Neuronal stem cell (in vitro differentiated cells): ENCODE measurements at regions not wholly inside any gene's neighbourhood (a gene's known extent, or its start where the extent isn't known, plus 50 kb on each side); places are given as distances from the start of the nearest gene placed in this dataset.
"Not testable (repeated sequence)": the region's sequence is repeated elsewhere in the genome, so short reads cannot be mapped to it uniquely, and the experiment has no call there.

Experiments
- DNase-seq: peaks from one replicate; pipeline ENCODE4 v3.0.0-alpha.2; 2013; ENCODE audit warnings: low spot score
- H2AFZ ChIP-seq: one replicate; pipeline ENCODE4 v1.6.1; 2013; ENCODE audit warnings: mild to moderate bottlenecking, low read length, inconsistent platforms
- H2AK5ac ChIP-seq: 2 replicates; pipeline ENCODE4 v1.6.1; 2013; ENCODE audit warnings: low read depth, mild to moderate bottlenecking, inconsistent platforms, low read length, moderate library complexity, mixed read lengths
- H2BK120ac ChIP-seq: 2 replicates; pipeline ENCODE4 v1.6.1; 2013; ENCODE audit warnings: low read depth, mild to moderate bottlenecking, inconsistent platforms, low read length, moderate library complexity, mixed read lengths
- H2BK12ac ChIP-seq: one replicate; pipeline ENCODE4 v1.6.1; 2013; ENCODE audit warnings: low read length, inconsistent platforms
- H2BK15ac ChIP-seq: 2 replicates; pipeline ENCODE4 v1.6.1; 2013; ENCODE audit warnings: mild to moderate bottlenecking, low read length, inconsistent platforms, mixed read lengths
- H2BK5ac ChIP-seq: one replicate; pipeline ENCODE4 v1.6.1; 2013; ENCODE audit warnings: inconsistent platforms, mild to moderate bottlenecking, low read length, moderate library complexity
- H3K14ac ChIP-seq: one replicate; pipeline ENCODE4 v1.6.1; 2013; ENCODE audit warnings: low read length, inconsistent platforms
- H3K18ac ChIP-seq: 2 replicates; pipeline ENCODE4 v1.6.1; 2013; ENCODE audit warnings: low read length, inconsistent platforms
- H3K23ac ChIP-seq: 2 replicates; pipeline ENCODE4 v1.6.1; 2013; ENCODE audit warnings: low read depth, mild to moderate bottlenecking, mixed read lengths, low read length, inconsistent platforms; ENCODE audit not compliant: poor library complexity
- H3K27ac ChIP-seq: replicated peaks from 3 replicates; pipeline ENCODE4 v1.5.1; 2013; ENCODE audit warnings: low read length, inconsistent platforms
- H3K27me3 ChIP-seq, 3 experiments: 2 replicates each; pipeline ENCODE4 v1.6.1; 2013; ENCODE audit warnings: low read length in 3 of 3, mild to moderate bottlenecking in 2 of 3, inconsistent platforms in 1 of 3, low read depth in 1 of 3, mixed read lengths in 1 of 3, moderate library complexity in 1 of 3; ENCODE audit not compliant: control insufficient read depth in 3 of 3, insufficient read depth in 3 of 3
- H3K36me3 ChIP-seq, 2 donors: replicated peaks in 1 of 2; 2 replicates each; pipeline ENCODE4 v1.6.1; 2013; ENCODE audit warnings: low read length in 2 of 2; ENCODE audit not compliant: control insufficient read depth in 2 of 2, insufficient read depth in 2 of 2
- H3K4ac ChIP-seq: 2 replicates; pipeline ENCODE4 v1.6.1; 2013; ENCODE audit warnings: inconsistent platforms, mild to moderate bottlenecking, low read length, moderate library complexity
- H3K4me1 ChIP-seq, 2 donors: 1 replicate in 1 of 2; 2 replicates in 1 of 2; pipeline ENCODE4 v1.6.1; 2013; ENCODE audit warnings: low read length in 2 of 2, low read depth in 1 of 2; ENCODE audit not compliant: control insufficient read depth in 2 of 2, insufficient read depth in 1 of 2
- H3K4me2 ChIP-seq: one replicate; pipeline ENCODE4 v1.6.1; 2013; ENCODE audit warnings: mild to moderate bottlenecking, low read length, inconsistent platforms; ENCODE audit not compliant: insufficient read depth, poor library complexity, severe bottlenecking
- H3K4me3 ChIP-seq, 2 donors: 2 replicates each; pipeline ENCODE4 v1.5.1; 2013; ENCODE audit warnings: low read length in 2 of 2, mild to moderate bottlenecking in 2 of 2, inconsistent platforms in 1 of 2, moderate library complexity in 1 of 2
- H3K79me1 ChIP-seq: one replicate; pipeline ENCODE4 v1.6.1; 2013; ENCODE audit warnings: low read depth, mild to moderate bottlenecking, inconsistent platforms, low read length, moderate library complexity
- H3K9ac ChIP-seq: one replicate; pipeline ENCODE4 v1.6.1; 2013; ENCODE audit warnings: mild to moderate bottlenecking, low read depth, low read length, inconsistent platforms; ENCODE audit not compliant: poor library complexity
- H3K9me3 ChIP-seq, 2 donors: replicated peaks in 1 of 2; 2 replicates each; pipeline versions ENCODE3 to v1.6.1; 2013; ENCODE audit warnings: low read length in 2 of 2, mild to moderate bottlenecking in 2 of 2, inconsistent platforms in 1 of 2, low read depth in 1 of 2, mixed read lengths in 1 of 2, moderate library complexity in 1 of 2; ENCODE audit not compliant: control insufficient read depth in 2 of 2, insufficient read depth in 1 of 2
- H4K8ac ChIP-seq: one replicate; pipeline ENCODE4 v1.6.1; 2013; ENCODE audit warnings: low read depth, mild to moderate bottlenecking, inconsistent platforms, low read length, moderate library complexity
- H4K91ac ChIP-seq: one replicate; pipeline ENCODE4 v1.6.1; 2013; ENCODE audit warnings: low read length, low read depth, mild to moderate bottlenecking, inconsistent platforms; ENCODE audit not compliant: poor library complexity
- WGBS, 2 donors: extraction: QIAGEN DNeasy Blood & Tissue Kit; methylation state at CpG; one replicate each; pipeline ENCODE4 v1.1.7; 2013; ENCODE audit warnings: missing lambda C conversion rate in 2 of 2, mixed read lengths in 1 of 2; ENCODE audit not compliant: insufficient read length in 2 of 2, insufficient replicate concordance in 1 of 2; ENCODE audit errors: extremely low coverage in 2 of 2; 5-methylcytosine and 5-hydroxymethylcytosine counted together

DNA sequence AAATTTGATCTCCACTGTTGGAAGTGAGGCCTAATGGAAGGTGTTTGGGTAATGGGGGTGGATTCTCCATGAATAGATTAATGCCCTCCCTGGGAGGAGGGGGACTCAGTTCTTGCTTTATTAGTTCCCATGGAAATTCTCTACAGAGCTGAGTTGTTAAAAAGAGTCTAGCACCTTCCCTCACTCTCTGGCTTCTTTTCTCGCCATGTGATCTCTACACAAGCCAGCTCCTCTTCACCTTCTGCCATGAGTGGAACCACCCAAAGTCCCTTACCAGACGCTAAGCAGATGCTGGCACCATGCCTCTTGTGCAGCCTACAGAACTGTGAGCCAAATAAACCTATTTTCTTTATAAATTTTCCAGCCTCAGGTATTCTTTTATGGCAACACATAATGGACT, 465.8 kb upstream of the ANO5 start:
- H3K14ac ChIP-seq: no peak overlapping the region
- no peak overlapping the region for H4K91ac ChIP-seq
- H2BK5ac ChIP-seq: no peak overlapping the region
- no peaks in the 10 kb centered on the region for H3K36me3 ChIP-seq
- no peak overlapping the region for H3K9ac ChIP-seq
- no peak overlapping the region for H2BK15ac ChIP-seq
- H3K9me3 ChIP-seq: peaks cover 0 to 2% of the 10 kb centered on the region in 2 donors
- no peak overlapping the region for H3K4me2 ChIP-seq
- no peak overlapping the region for H2AK5ac ChIP-seq
- no peak overlapping the region for H3K18ac ChIP-seq
- no CpG with 5 or more reads among the region's 2 CpGs for WGBS, 2 donors
- no peak overlapping the region for H2AFZ ChIP-seq
- H3K4me1 ChIP-seq: peaks cover 0 to 2% of the 10 kb centered on the region in 2 donors
- H2BK12ac ChIP-seq: no peak overlapping the region
- H2BK120ac ChIP-seq: no peak overlapping the region
- no peak overlapping the region for H3K4ac ChIP-seq
- no peak overlapping the region for H3K4me3 ChIP-seq
- no peak for DNase-seq
- no peak overlapping the region for H3K23ac ChIP-seq
- H4K8ac ChIP-seq: no peak overlapping the region
- no peaks in the 10 kb centered on the region for H3K79me1 ChIP-seq
- H3K27ac ChIP-seq: no peak overlapping the region
- H3K27me3 ChIP-seq: no peaks in the 10 kb centered on the region

GRCh38 chr11:21736404-21736803, 456.5 kb upstream of the ANO5 start:
- H2BK12ac ChIP-seq: no peak overlapping the region
- no peak overlapping the region for H3K4ac ChIP-seq
- no peak overlapping the region for H2BK120ac ChIP-seq
- H3K4me1 ChIP-seq: no peaks in the 10 kb centered on the region
- no peak for DNase-seq
- no peak overlapping the region for H4K8ac ChIP-seq
- no peak overlapping the region for H2AK5ac ChIP-seq
- H3K27me3 ChIP-seq: no peaks in the 10 kb centered on the region
- H3K9me3 ChIP-seq: no peaks in the 10 kb centered on the region
- no peak overlapping the region for H2BK5ac ChIP-seq
- no peak overlapping the region for H4K91ac ChIP-seq
- H3K9ac ChIP-seq: no peak overlapping the region
- no peak overlapping the region for H3K4me3 ChIP-seq
- no peak overlapping the region for H3K14ac ChIP-seq
- H2BK15ac ChIP-seq: no peak overlapping the region
- no peak overlapping the region for H3K4me2 ChIP-seq
- no peaks in the 10 kb centered on the region for H3K79me1 ChIP-seq
- H3K27ac ChIP-seq: no peak overlapping the region
- no CpG with 5 or more reads among the region's 1 CpG for WGBS, 2 donors
- no peak overlapping the region for H3K18ac ChIP-seq
- H2AFZ ChIP-seq: no peak overlapping the region
- no peaks in the 10 kb centered on the region for H3K36me3 ChIP-seq
- H3K23ac ChIP-seq: no peak overlapping the region

DNA sequence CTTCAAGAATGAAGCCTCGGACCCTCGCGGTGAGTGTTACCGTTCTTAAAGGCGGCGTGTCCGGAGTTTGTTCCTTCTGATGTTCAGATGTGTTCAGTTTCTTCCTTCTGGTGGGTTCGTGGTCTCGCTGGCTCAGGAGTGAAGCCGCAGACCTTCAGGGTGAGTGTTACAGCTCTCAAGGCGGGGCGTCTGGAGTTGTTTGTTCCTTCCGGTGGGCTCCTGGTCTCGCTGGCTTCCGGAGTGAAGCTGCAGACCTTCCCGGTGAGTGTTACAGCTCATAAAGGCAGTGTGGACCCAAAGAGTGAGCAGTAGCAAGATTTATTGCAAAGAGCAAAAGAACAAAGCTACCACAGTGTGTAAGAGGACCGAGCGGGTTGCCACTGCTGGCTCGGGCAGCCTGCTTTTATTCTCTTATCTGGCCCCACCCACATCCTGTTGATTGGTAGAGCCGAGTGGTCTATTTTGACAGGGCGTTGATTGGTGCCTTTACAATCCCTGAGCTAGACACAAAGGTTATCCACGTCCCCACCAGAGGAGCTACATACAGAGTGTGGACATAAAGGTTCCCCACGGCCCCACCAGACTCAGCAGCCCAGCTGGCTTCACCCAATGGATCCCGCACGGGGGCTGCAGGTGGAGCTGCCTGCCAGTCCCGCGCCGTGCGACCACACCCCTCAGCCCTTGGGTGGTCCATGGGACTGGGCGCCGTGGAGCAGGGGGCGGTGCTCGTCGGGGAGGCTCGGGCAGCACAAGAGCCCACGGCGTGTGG, 440.2 kb upstream of the ANO5 start:
- WGBS, 2 donors: no CpG with 5 or more reads among the region's 37 CpGs
- H3K23ac ChIP-seq: not testable (repeated sequence)

DNA sequence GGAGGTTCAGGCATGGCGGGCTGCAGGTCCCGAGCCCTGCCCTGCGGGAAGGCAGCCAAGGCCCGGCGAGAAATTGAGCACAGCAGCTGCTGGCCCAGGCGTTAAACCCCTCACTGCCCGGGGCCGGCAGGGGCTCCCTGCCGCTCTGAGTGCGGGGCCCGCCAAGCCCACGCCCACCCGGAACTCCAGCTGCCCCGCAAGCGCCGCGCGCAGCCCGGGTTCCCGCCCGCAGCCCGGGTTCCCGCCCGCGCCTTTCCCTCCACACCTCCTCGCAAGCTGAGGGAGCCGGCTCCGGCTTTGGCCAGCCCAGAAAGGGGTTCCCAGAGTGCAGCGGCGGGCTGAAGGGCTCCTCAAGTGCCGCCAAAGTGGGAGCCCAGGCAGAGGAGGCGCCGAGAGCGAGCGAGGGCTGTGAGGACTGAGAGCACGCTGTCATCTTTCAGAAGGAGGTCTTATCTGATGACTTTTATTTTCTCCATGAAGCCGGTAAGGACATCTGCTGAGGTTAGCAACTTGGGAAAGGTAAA, 439.6 kb upstream of the ANO5 start:
- not testable (repeated sequence) for H2BK12ac ChIP-seq, H3K4me2 ChIP-seq, H2BK5ac ChIP-seq, H3K79me1 ChIP-seq, H3K4me1 ChIP-seq, H3K36me3 ChIP-seq, H2AK5ac ChIP-seq, H3K23ac ChIP-seq, H3K4ac ChIP-seq, H2BK15ac ChIP-seq, H3K27ac ChIP-seq, H3K27me3 ChIP-seq, H2BK120ac ChIP-seq, H2AFZ ChIP-seq, H3K18ac ChIP-seq, H4K91ac ChIP-seq, DNase-seq, H4K8ac ChIP-seq, H3K9ac ChIP-seq, H3K9me3 ChIP-seq, H3K14ac ChIP-seq, H3K4me3 ChIP-seq
- WGBS, 2 donors: no CpG with 5 or more reads among the region's 37 CpGs

More for the DNA sequence above, 440.2 kb upstream of the ANO5 start:
- not testable (repeated sequence) for H3K36me3 ChIP-seq, H2BK12ac ChIP-seq, H3K18ac ChIP-seq, H3K79me1 ChIP-seq, H2BK5ac ChIP-seq, H3K4me1 ChIP-seq, H2AK5ac ChIP-seq, H2AFZ ChIP-seq, H2BK15ac ChIP-seq, H3K27ac ChIP-seq, H4K91ac ChIP-seq, DNase-seq, H3K4ac ChIP-seq, H2BK120ac ChIP-seq, H4K8ac ChIP-seq, H3K4me3 ChIP-seq, H3K9ac ChIP-seq, H3K27me3 ChIP-seq, H3K4me2 ChIP-seq, H3K9me3 ChIP-seq, H3K14ac ChIP-seq
